ENCODE measurements at regions not wholly inside any gene's neighbourhood (a gene's known extent, or its start where the extent isn't known, plus 50 kb on each side); places are given as distances from the start of the nearest gene placed in this dataset.
"Not testable (repeated sequence)": the region's sequence is repeated elsewhere in the genome, so short reads cannot be mapped to it uniquely, and the experiment has no call there.

GRCh38 chr22:22785316-22786065 lies 102.1 kb upstream of the IGLL5 start:
- DNase-seq: no peak

- DNase-seq: no peak
These were observed 101.1 kb upstream of the IGLL5 start for GRCh38 chr22:22786301-22787115.

DNA sequence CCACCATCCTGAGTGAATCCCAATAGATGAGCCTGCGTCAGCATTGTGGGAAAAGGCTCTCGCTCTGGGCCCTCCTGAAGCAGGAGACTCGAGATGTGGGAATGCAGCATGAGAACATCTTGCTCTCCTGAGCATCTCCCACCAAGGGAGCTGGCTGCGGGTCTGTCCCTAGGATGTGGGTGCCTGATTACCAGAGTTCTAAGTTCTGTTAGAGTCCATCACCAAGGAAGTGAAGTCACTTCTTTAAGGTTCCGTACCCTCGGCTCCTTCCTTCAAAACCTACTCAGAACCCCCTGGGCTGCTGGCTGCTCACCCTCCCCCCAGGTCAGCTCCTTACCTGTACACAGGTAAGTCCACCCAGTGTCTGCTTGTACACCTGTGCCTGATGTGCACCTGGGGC lies 100.5 kb upstream of the IGLL5 start:
- DNase-seq: no peak

DNA sequence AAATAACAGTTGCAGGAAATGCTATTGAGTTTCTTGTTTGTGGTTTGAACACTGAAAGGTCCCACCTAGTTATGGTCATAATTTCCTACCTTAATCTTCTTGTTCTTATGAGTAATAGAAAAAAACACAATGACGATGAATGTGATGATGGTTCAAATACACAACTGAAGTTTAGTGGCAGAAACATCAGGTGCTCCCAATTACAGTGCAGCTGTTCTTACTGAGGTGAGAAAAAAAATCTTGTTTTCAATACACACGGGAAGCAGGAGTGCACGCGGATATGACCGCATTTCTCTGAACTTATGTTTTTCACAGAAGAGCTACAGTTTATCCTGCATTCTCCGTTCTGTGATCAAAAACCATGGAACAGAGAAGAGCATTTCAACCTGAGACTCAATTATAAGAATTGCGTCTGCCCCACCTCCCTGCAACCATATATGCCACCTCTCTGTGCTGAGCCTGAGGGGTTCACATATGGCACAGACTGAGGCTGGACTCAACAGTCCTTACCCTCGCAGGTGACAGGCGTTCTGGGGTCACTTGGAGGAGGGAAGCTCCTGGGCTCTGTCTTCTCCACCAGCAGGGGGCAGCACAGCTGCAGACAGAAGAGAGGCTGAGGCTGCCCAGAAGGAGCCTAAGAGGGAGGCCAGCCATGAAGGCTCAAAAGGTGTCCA lies 99.7 kb upstream of the IGLL5 start:
- DNase-seq: peak; percentile 65

GRCh38 chr22:22788460-22789037 lies 99.1 kb upstream of the IGLL5 start:
- DNase-seq: no peak

DNA sequence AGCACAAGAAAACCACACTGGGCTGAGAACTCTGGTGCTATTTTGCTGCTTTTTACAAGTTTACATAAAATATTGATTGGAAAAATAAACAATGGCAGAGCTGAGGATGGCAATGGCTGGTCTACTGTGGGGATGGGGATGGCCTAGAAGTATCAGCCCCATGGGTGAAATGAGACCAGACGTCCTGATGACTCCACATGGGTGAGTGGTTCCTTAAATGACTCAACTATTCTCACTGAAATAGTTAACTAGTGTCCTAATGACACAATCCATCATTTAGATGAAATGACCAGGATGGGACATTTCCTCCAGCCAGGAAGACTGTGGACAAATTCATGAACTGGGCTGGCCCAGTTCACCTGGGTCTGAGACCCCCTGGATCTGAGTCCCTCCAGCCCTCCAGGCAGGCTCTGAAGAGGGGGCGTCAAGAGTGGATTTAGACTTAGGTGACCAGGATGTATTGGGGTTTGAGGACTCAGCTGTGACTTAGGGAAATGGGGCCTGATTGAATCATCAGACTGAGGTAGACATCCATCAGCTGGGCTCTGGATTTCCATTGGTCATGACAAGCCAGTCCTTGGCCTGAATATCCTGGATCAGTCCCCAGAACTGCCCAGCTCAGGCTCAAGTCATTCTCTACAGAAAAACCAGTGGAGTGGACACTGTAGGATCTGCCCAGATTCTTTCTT lies 98.2 kb upstream of the IGLL5 start:
- no peak for DNase-seq

DNA sequence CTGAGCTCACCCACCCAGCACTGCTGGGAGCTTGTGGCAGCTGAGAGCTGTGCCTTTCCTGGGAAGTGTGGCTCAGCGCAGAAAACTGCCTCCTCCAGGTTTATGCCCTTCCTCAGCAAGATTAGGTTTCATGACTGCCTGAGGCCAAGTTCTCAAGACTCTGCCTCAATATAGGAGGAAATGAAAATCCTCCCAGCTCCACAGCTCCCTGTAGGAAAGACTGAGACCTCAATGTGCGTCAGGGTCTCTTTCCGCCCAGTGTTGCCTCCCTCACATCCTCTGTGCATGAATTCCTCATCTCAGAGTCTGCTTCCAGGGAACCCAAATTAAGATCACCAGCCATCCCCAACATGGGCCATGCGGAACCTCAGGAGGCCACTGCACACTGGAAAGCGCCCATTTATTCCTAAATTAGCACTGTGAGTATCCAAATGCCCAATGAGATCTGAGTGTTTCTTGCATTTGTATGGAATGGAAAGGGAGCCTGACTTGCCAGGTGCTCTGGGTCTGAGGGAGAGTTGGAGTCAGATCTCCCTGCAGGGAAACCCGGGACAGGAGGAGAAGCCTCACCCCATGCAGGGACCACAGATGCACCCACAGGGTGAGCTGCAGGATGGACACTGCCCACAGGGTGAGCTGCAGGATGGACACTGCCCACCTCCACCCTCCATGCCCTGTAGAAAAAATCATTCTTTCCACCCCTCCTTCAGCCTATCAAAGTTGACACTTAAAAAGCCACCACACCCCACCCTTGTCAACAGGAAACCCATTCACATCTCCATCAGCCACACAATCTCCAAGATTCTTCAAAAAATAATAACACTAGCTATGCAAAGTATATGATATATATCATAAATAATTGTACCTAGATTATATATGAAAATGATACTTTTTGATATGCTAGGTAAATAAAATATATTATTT lies 97.4 kb upstream of the IGLL5 start:
- no peak for DNase-seq

- no peak for DNase-seq
These were observed 96.0 kb upstream of the IGLL5 start for GRCh38 chr22:22791438-22792181.

DNA sequence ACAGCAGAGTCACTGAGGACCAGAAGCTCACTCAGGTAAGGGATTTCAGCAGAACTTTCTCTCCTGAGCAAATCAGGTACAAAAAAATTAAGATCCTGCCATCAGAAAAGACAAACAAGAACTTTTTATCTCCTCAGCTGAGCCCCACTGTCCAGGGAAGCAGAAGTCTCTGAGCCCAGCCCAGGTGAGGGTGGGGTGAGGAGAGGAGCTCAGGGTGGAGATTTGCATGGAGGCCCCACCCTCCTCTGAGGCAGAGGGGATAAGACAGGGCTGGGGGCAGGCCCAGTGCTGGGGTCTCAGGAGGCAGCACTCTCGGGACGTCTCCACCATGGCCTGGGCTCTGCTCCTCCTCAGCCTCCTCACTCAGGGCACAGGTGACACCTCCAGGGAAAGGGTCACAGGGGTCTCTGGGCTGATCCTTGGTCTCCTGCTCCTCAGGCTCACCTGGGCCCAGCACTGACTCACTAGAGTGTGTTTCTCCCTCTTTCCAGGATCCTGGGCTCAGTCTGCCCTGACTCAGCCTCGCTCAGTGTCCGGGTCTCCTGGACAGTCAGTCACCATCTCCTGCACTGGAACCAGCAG lies 95.3 kb upstream of the IGLL5 start:
- DNase-seq: not testable (repeated sequence)

DNA sequence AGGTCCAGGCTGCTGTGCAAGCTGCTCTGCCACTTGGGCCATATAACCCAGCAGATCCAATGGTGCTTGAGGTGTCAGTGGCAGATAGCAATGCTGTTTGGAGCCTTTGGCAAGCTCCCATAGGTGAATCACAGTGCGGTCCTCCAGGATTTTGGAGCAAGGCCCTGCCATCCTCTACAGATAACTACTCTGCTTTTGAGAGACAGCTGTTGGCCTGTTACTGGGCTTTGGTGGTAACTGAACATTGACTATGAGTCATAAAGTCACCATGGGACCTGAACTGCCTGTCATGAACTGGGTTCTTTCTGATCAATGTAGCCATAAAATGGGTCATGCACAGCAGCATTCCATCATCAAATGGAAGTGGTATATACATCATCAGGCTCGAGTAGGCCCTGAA lies 92.0 kb upstream of the IGLL5 start:
- DNase-seq: not testable (repeated sequence)

GRCh38 chr22:22796724-22797123 lies 90.9 kb upstream of the IGLL5 start:
- DNase-seq: no peak

DNA sequence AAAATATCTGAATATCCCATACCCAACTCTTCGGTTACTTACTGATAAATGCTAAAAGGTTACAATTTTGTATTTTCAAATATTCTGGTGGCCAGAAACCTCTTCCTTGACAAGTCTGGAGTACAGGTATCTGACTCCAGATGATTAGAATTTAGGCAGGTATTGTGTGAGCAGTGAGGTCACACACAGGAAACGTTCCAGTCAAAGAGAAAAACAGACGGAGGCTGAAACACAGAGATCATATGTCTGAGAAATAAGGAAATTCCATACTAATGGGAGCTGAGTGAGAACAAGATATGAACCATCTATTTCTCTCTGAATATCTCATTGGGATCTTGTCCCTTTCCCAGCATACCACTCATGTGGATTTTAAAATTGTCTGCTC lies 89.4 kb upstream of the IGLL5 start:
- no peak for DNase-seq

GRCh38 chr22:22798716-22799115 lies 88.9 kb upstream of the IGLL5 start:
- DNase-seq: no peak

DNA sequence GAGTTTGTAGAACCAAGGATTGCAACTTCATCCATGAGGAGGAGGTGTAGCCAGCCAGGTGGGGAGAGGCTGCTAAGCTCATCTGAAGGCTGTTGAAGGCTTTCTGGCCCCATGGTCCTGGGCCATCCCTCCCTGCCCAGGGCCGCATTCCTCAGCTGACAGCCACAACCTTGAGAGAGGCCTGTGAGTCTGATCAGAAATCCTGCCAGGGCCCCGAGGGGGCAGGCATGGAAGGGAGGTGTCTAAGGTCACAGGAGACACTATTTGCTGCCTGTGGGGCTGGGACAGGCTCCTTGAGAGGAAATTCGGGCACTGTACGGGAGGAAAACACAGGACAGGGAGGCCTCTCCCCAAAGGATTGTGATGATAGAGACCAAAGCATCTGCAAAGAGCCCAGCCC lies 88.1 kb upstream of the IGLL5 start:
- no peak for DNase-seq

- DNase-seq: no peak
These were observed 86.9 kb upstream of the IGLL5 start for GRCh38 chr22:22800716-22801115.

DNA sequence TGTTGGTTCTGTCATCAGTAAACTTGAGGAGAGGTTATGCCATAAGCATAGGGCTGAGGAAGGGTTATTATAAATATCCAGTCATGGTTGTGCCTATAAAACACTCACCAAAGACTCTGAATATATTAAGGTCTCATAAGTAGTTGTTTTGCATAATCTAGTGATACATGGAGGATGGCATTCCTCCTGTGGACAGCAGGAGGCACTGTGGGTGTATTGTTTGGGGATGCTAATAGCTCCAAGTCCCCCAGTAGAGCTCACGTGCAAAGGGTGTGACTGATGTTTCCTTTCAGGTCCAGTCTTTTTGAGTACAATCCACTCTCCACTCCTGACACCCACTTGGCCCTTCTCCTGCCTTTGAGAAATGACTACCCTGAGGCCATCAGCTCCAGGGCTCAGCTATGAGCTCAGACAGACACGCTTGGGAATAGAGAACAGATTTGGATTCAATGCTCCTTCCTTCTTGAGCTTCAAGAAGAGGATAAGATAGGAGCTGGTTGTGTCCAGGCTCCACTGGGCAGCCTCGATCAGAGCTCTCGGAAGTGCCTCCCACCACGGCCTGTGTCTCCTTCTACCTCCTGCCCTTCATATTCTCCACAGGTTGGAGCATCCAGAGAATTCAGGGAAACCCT lies 85.2 kb upstream of the IGLL5 start:
- peak; percentile 51 for DNase-seq

- no peak for DNase-seq
These were observed 84.2 kb upstream of the IGLL5 start for GRCh38 chr22:22803285-22803853.

- peak; percentile 69 for DNase-seq
These were observed 77.6 kb upstream of the IGLL5 start for GRCh38 chr22:22810018-22810427.

DNA sequence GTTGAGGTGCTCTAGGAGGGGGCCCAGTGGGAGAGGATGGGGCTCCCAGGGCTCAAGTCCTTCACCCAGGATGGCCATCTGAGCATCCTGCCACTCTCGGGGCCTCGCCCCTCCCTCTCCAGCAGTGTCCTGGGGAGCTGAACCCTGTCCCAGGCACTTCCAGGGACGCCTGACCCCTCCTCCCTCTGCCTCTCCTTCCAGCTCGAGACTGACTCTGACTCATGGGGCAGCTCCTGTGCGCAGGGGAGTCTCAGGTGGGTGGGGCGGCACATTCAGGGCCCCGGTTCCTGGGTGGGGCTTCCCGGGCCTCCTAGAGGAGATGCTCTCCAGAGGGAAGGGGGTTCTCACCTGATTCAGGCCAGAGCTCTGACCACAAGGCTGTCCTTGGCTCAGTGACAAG lies 77.1 kb upstream of the IGLL5 start:
- DNase-seq: no peak
